Stomach (tissue), 4 donors: ENCODE measurements at regions not wholly inside any gene's neighbourhood (a gene's known extent, or its start where the extent isn't known, plus 50 kb on each side); places are given as distances from the start of the nearest gene placed in this dataset.

Source experiments
- CTCF ChIP-seq, 7 experiments: fragments of 450-650 bp in 4 of 7; fragments of 200-600 bp in 3 of 7; sonication (generic) in 3 of 7; IDR thresholded peaks; one replicate each; pipeline ENCODE4 v1.5.1; 2016 to 2019; ENCODE audit warnings: antibody characterized with exemption in 7 of 7, control low read depth in 2 of 7, mild to moderate bottlenecking in 1 of 7
- EP300 ChIP-seq: sonication (generic); formaldehyde crosslinking; IDR thresholded peaks from one replicate; pipeline ENCODE4 v1.6.1; 2017; ENCODE audit warnings: antibody characterized with exemption
- POLR2AphosphoS5 ChIP-seq, 3 donors: sonication (generic); formaldehyde crosslinking; IDR thresholded peaks; one replicate each; pipeline ENCODE4 v1.6.1; 2016; ENCODE audit warnings: antibody characterized with exemption in 3 of 3

GRCh38 chrX:40179283-40179682 lies 81.5 kb upstream of the BCOR start:
- TF ChIP-seq CTCF (IDR thresholded peaks at IDR 0.05) (no peak), POLR2AphosphoS5 (IDR thresholded peaks at IDR 0.05) (no peak), EP300 (no peak)
